IMR-90 (cell line): ENCODE measurements at regions not wholly inside any gene's neighbourhood (a gene's known extent, or its start where the extent isn't known, plus 50 kb on each side); places are given as distances from the start of the nearest gene placed in this dataset.

ENCODE experiments used
- ATAC-seq: fragments of 200-7000 bp; cut with Tn5 transposase; 2 replicates; pipeline ENCODE4 v1.9.1; 2020; ENCODE audit warnings: low read depth, mild to moderate bottlenecking, moderate library complexity
- BruUV-seq: library from RNA; stranded (reverse); fragments of 400-500 nt; replicated peaks from 2 replicates; lab custom pipeline; 2021; lab: Mats Ljungman, UMichigan
- CTCF ChIA-PET: fragments of 300-600 bp; formaldehyde crosslinking; extraction: SDS; loops from one replicate; lab custom pipeline; 2021; ENCODE audit warnings: antibody characterized with exemption; lab: Yijun Ruan, JAX
- POLR2A ChIA-PET: fragments of 300-600 bp; sonication (Branson Sonifier 250); formaldehyde crosslinking; loops from one replicate; lab custom pipeline; 2022; ENCODE audit warnings: antibody characterized with exemption; ENCODE audit not compliant: unreplicated experiment; lab: Charles Lee
- DNase-seq: peaks from one replicate; pipeline ENCODE4 v3.0.0; 2013
- H2AFZ ChIP-seq: replicated peaks from 2 replicates; pipeline ENCODE3; 2013; ENCODE audit warnings: low read length, mild to moderate bottlenecking; ENCODE audit not compliant: poor library complexity
- H2AK5ac ChIP-seq: 2 replicates; pipeline ENCODE4 v1.6.1; 2013; ENCODE audit warnings: low read depth, low read length, inconsistent platforms
- H2AK9ac ChIP-seq: replicated peaks from 2 replicates; pipeline ENCODE3; 2013; ENCODE audit warnings: mild to moderate bottlenecking, low read depth, low read length, moderate library complexity; ENCODE audit not compliant: poor library complexity
- H2BK120ac ChIP-seq: 2 replicates; pipeline ENCODE4 v1.6.1; 2013; ENCODE audit warnings: low read depth, low read length, inconsistent platforms
- H2BK15ac ChIP-seq: 3 replicates; pipeline ENCODE4 v1.6.1; 2013; ENCODE audit warnings: low read depth, low read length, inconsistent platforms
- H2BK20ac ChIP-seq: 2 replicates; pipeline ENCODE4 v1.6.1; 2013; ENCODE audit warnings: low read depth, mild to moderate bottlenecking, inconsistent platforms, low read length, moderate library complexity
- H2BK5ac ChIP-seq: 2 replicates; pipeline ENCODE4 v1.6.1; 2013; ENCODE audit warnings: mild to moderate bottlenecking, low read depth, low read length, inconsistent platforms; ENCODE audit not compliant: poor library complexity, severe bottlenecking
- H3K14ac ChIP-seq: replicated peaks from 2 replicates; pipeline ENCODE4 v1.6.1; 2013; ENCODE audit warnings: low read depth, low read length, inconsistent platforms
- H3K18ac ChIP-seq: 2 replicates; pipeline ENCODE4 v1.6.1; 2013; ENCODE audit warnings: low read depth, low read length, control low read depth
- H3K23ac ChIP-seq: 2 replicates; pipeline ENCODE4 v1.6.1; 2013; ENCODE audit warnings: low read depth, low read length, inconsistent platforms
- H3K27ac ChIP-seq: 2 replicates; pipeline ENCODE4 v1.5.1; 2013; ENCODE audit warnings: mild to moderate bottlenecking, control low read depth, low read length; ENCODE audit not compliant: insufficient read depth
- H3K27me3 ChIP-seq: 2 replicates; pipeline ENCODE4 v1.6.1; 2013; ENCODE audit warnings: low read length; ENCODE audit not compliant: control insufficient read depth, insufficient read depth
- H3K36me3 ChIP-seq: 2 replicates; pipeline ENCODE4 v1.6.1; 2013; ENCODE audit warnings: low read length, mixed read lengths; ENCODE audit not compliant: control insufficient read depth, insufficient read depth
- H3K4ac ChIP-seq: 2 replicates; pipeline ENCODE4 v1.6.1; 2013; ENCODE audit warnings: low read depth, low read length, inconsistent platforms
- H3K4me1 ChIP-seq: 2 replicates; pipeline ENCODE4 v1.6.1; 2013; ENCODE audit warnings: low read length, mixed read lengths; ENCODE audit not compliant: control insufficient read depth, insufficient read depth
- H3K4me2 ChIP-seq: 2 replicates; pipeline ENCODE4 v1.6.1; 2013; ENCODE audit warnings: low read depth, mild to moderate bottlenecking, control low read depth, low read length, moderate library complexity
- H3K4me3 ChIP-seq: 2 replicates; pipeline ENCODE4 v1.5.1; 2013; ENCODE audit warnings: low read depth, mild to moderate bottlenecking, control low read depth, low read length, moderate library complexity; ENCODE audit not compliant: insufficient read depth
- H3K56ac ChIP-seq: 2 replicates; pipeline ENCODE4 v1.6.1; 2013; ENCODE audit warnings: low read length, inconsistent platforms; ENCODE audit not compliant: insufficient read depth; ENCODE audit errors: extremely low read depth
- H3K79me1 ChIP-seq, 2 experiments: 2 replicates each; pipeline ENCODE4 v1.6.1; 2013; ENCODE audit warnings: low read length in 2 of 2, inconsistent platforms in 1 of 2, low read depth in 1 of 2
- H3K9ac ChIP-seq: 2 replicates; pipeline ENCODE4 v1.6.1; 2013; ENCODE audit warnings: low read depth, low read length, control low read depth
- H3K9me1 ChIP-seq: 2 replicates; pipeline ENCODE4 v1.6.1; 2013; ENCODE audit warnings: low read length, inconsistent platforms; ENCODE audit not compliant: insufficient read depth
- H3K9me3 ChIP-seq: 2 replicates; pipeline ENCODE4 v1.6.1; 2013; ENCODE audit warnings: low read length; ENCODE audit not compliant: control insufficient read depth, insufficient read depth
- H4K20me1 ChIP-seq: 2 replicates; pipeline ENCODE4 v1.6.1; 2013; ENCODE audit warnings: low read length, inconsistent platforms; ENCODE audit not compliant: insufficient read depth
- H4K5ac ChIP-seq: 2 replicates; pipeline ENCODE4 v1.6.1; 2013; ENCODE audit warnings: mild to moderate bottlenecking, low read depth, low read length, control low read depth
- H4K8ac ChIP-seq, 2 experiments: 2 replicates each; pipeline ENCODE4 v1.6.1; 2013; ENCODE audit warnings: low read depth in 2 of 2, low read length in 2 of 2, control low read depth in 1 of 2, inconsistent platforms in 1 of 2
- H4K91ac ChIP-seq: 2 replicates; pipeline ENCODE4 v1.6.1; 2013; ENCODE audit warnings: low read depth, low read length, inconsistent platforms; ENCODE audit not compliant: insufficient read depth
- BHLHE40 ChIP-seq: fragments of 150-350 bp; IDR thresholded peaks from 2 replicates; pipeline ENCODE4 v1.6.1; 2016; ENCODE audit warnings: mild to moderate bottlenecking, low read depth, low read length
- CHD1 ChIP-seq: IDR thresholded peaks from 2 replicates; pipeline ENCODE4 v1.6.1; 2012; ENCODE audit warnings: low read depth, low read length, improper control_type of control experiment
- FOS ChIP-seq: fragments of 150-350 bp; IDR thresholded peaks from 2 replicates; pipeline ENCODE4 v1.6.1; 2016; ENCODE audit warnings: low read depth, low read length
- MAFK ChIP-seq: IDR thresholded peaks from 2 replicates; pipeline ENCODE4 v1.6.1; 2012; ENCODE audit warnings: low read depth, low read length, improper control_type of control experiment
- MXI1 ChIP-seq: IDR thresholded peaks from 2 replicates; pipeline ENCODE4 v1.6.1; 2012; ENCODE audit warnings: low read depth, mild to moderate bottlenecking, low read length, moderate library complexity, borderline replicate concordance
- NFE2L2 ChIP-seq: fragments of 150-350 bp; IDR thresholded peaks from 2 replicates; pipeline ENCODE4 v1.6.1; 2016; ENCODE audit warnings: low read depth, mild to moderate bottlenecking, low read length
- POLR2A ChIP-seq: IDR thresholded peaks from 2 replicates; pipeline ENCODE4 v1.6.1; 2012; ENCODE audit warnings: mild to moderate bottlenecking, low read depth, low read length
- RAD21 ChIP-seq: IDR thresholded peaks from 2 replicates; pipeline ENCODE4 v1.6.1; 2012; ENCODE audit warnings: low read length, improper control_type of control experiment
- RCOR1 ChIP-seq: IDR thresholded peaks from 2 replicates; pipeline ENCODE4 v1.6.1; 2012; ENCODE audit warnings: mild to moderate bottlenecking, low read length, improper control_type of control experiment; ENCODE audit not compliant: insufficient replicate concordance
- RFX5 ChIP-seq: IDR thresholded peaks from 2 replicates; pipeline ENCODE4 v1.8.0; 2012; ENCODE audit warnings: low read depth, mild to moderate bottlenecking, low read length, moderate library complexity
- SMC3 ChIP-seq: fragments of 150-350 bp; IDR thresholded peaks from 2 replicates; pipeline ENCODE4 v1.6.1; 2016; ENCODE audit warnings: low read depth, mild to moderate bottlenecking, antibody characterized with exemption, low read length, moderate library complexity
- WGBS, 2 experiments: methylation state at CpG; one replicate each; pipeline versions ENCODE4 v1.1.5 to v1.1.7; 2013; ENCODE audit warnings: missing lambda C conversion rate in 2 of 2; ENCODE audit not compliant: insufficient read length in 1 of 2; ENCODE audit errors: extremely low coverage in 2 of 2; 5-methylcytosine and 5-hydroxymethylcytosine counted together
- dilution Hi-C: fragments of 300-500 bp; cut with HindIII; formaldehyde crosslinking; loops from one replicate; pipeline ENCODE4 v1.14.3; 2018; ENCODE audit warnings: low sequenced_read_pairs; ENCODE audit not compliant: unreplicated experiment
- in situ Hi-C: fragments of 300-500 bp; cut with MboI; formaldehyde crosslinking; loops from 3 replicates; pipeline ENCODE4 v1.14.3; 2019; ENCODE audit warnings: low sequenced_read_pairs, inconsistent platforms, mixed read lengths
- intact Hi-C: fragments of 100-400 bp; cut with micrococcal nuclease; formaldehyde crosslinking; loops from 2 replicates; pipeline ENCODE4 v1.10.0; 2022
- TF ChIP-seq, protein P1 (sequence below): conservative IDR thresholded peaks from 2 replicates; pipeline ENCODE4 v1.5.1; 2012; ENCODE audit warnings: mild to moderate bottlenecking, low read depth, low read length, improper control_type of control experiment
- TF ChIP-seq, protein P2 (sequence below): fragments of 150-350 bp; IDR thresholded peaks from 2 replicates; pipeline ENCODE4 v1.6.1; 2017; ENCODE audit warnings: mild to moderate bottlenecking, antibody characterized with exemption, low read length, low read depth
- TF ChIP-seq, protein P3 (sequence below): fragments of 150-350 bp; IDR thresholded peaks from 2 replicates; pipeline ENCODE4 v1.6.1; 2016; ENCODE audit warnings: low read depth, mild to moderate bottlenecking, low read length, moderate library complexity, borderline replicate concordance

DNA sequence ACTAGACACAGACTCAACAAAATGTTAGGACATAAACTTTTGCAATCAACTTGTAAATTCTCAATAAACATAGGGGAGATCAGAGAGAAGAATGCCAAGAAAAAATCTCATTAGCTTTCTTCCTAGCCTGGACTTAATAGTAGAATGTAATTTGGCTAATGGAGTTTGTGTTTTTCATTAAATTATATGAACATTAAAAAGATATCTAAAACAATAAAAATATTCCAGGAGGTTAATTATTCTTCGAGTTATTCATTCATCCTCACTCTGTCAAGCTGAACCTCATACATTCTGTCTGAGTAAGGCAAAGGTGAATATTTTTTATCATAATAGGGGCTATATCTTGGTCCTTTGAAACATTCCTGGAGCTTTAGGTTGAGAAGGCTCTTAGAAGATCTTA is 551.9 kb upstream of the TBX3 start:
- ATAC-seq (no peak), DNase-seq (no peak)
- no peaks in the 10 kb centered on the region for H3K36me3 ChIP-seq
- H2BK5ac ChIP-seq: no peak overlapping the region
- no peak overlapping the region for H2AFZ ChIP-seq
- H2BK120ac ChIP-seq: no peak overlapping the region
- no peak overlapping the region for H3K9ac ChIP-seq
- TF ChIP-seq RFX5: no peak
- TF ChIP-seq NFE2L2: no peak
- TF ChIP-seq RCOR1: no peak
- TF ChIP-seq SMC3: no peak
- no peak for TF ChIP-seq RAD21
- no peak for TF ChIP-seq MAFK
- TF ChIP-seq, protein P1, sequence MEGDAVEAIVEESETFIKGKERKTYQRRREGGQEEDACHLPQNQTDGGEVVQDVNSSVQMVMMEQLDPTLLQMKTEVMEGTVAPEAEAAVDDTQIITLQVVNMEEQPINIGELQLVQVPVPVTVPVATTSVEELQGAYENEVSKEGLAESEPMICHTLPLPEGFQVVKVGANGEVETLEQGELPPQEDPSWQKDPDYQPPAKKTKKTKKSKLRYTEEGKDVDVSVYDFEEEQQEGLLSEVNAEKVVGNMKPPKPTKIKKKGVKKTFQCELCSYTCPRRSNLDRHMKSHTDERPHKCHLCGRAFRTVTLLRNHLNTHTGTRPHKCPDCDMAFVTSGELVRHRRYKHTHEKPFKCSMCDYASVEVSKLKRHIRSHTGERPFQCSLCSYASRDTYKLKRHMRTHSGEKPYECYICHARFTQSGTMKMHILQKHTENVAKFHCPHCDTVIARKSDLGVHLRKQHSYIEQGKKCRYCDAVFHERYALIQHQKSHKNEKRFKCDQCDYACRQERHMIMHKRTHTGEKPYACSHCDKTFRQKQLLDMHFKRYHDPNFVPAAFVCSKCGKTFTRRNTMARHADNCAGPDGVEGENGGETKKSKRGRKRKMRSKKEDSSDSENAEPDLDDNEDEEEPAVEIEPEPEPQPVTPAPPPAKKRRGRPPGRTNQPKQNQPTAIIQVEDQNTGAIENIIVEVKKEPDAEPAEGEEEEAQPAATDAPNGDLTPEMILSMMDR: no peak
- TF ChIP-seq, protein P2, sequence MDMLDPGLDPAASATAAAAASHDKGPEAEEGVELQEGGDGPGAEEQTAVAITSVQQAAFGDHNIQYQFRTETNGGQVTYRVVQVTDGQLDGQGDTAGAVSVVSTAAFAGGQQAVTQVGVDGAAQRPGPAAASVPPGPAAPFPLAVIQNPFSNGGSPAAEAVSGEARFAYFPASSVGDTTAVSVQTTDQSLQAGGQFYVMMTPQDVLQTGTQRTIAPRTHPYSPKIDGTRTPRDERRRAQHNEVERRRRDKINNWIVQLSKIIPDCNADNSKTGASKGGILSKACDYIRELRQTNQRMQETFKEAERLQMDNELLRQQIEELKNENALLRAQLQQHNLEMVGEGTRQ: no peak
- no peak for TF ChIP-seq MXI1
- no peak for TF ChIP-seq POLR2A
- no peak for TF ChIP-seq CHD1
- TF ChIP-seq FOS: no peak
- TF ChIP-seq, protein P3, sequence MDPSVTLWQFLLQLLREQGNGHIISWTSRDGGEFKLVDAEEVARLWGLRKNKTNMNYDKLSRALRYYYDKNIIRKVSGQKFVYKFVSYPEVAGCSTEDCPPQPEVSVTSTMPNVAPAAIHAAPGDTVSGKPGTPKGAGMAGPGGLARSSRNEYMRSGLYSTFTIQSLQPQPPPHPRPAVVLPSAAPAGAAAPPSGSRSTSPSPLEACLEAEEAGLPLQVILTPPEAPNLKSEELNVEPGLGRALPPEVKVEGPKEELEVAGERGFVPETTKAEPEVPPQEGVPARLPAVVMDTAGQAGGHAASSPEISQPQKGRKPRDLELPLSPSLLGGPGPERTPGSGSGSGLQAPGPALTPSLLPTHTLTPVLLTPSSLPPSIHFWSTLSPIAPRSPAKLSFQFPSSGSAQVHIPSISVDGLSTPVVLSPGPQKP: no peak
- no peak for TF ChIP-seq BHLHE40
- H3K9me1 ChIP-seq: no peaks in the 10 kb centered on the region; the same call in 1 of the 2 replicates
- H2AK5ac ChIP-seq: no peak overlapping the region
- no peak overlapping the region for H2BK15ac ChIP-seq
- H4K91ac ChIP-seq: no peak overlapping the region
- H3K9me3 ChIP-seq: no peaks in the 10 kb centered on the region
- no peaks in the 10 kb centered on the region for H4K20me1 ChIP-seq
- no peak overlapping the region for H3K14ac ChIP-seq
- POLR2A ChIA-PET: no interaction called here
- in situ Hi-C loops (no loop called here), intact Hi-C loops (no loop called here), dilution Hi-C loops (no loop called here)
- H3K23ac ChIP-seq: no peak overlapping the region
- H3K4ac ChIP-seq: no peak overlapping the region
- H3K4me1 ChIP-seq: peaks cover 3% of the 10 kb centered on the region; the same call in 1 of the 2 replicates
- no peak overlapping the region for H2BK20ac ChIP-seq
- H3K79me1 ChIP-seq: no peaks in the 10 kb centered on the region
- H4K8ac ChIP-seq: no peak overlapping the region
- BruUV-seq: no TSS peak
- H3K27ac ChIP-seq: no peak overlapping the region
- no peak overlapping the region for H4K5ac ChIP-seq
- WGBS, 2 experiments: no CpG with 5 or more reads among the region's 1 CpG
- no peak overlapping the region for H3K18ac ChIP-seq
- H3K27me3 ChIP-seq: 0 out of 2 replicates have a peak, but pooled peaks cover 1% of the 10 kb centered on the region
- H3K56ac ChIP-seq: no peak overlapping the region
- no peak overlapping the region for H2AK9ac ChIP-seq
- no peak overlapping the region for H3K4me3 ChIP-seq
- no peak overlapping the region for H3K4me2 ChIP-seq
- CTCF ChIA-PET: interaction anchor here (1.4 kb wide), 1 partner anchor 13 kb away, joined by 3 read pairs; no protein-coding TSS in a partner anchor
